A673 (cell line): ENCODE measurements at regions not wholly inside any gene's neighbourhood (a gene's known extent, or its start where the extent isn't known, plus 50 kb on each side); places are given as distances from the start of the nearest gene placed in this dataset.

Source experiments
- CTCF ChIP-seq: fragments of 300-800, 200-600 bp; sonication (generic); conservative IDR thresholded peaks from 2 replicates; pipeline ENCODE4 v1.5.1; 2017; ENCODE audit warnings: low read depth, mild to moderate bottlenecking, antibody characterized with exemption, low read length, moderate library complexity, mixed read lengths
- EZH2 ChIP-seq: fragments of 200-600 bp; sonication (generic); IDR thresholded peaks from 2 replicates; pipeline ENCODE4 v1.6.1; 2017; ENCODE audit warnings: borderline replicate concordance, low read depth, mild to moderate bottlenecking, mixed read lengths, antibody characterized with exemption, low read length; ENCODE audit not compliant: poor library complexity, severe bottlenecking

DNA sequence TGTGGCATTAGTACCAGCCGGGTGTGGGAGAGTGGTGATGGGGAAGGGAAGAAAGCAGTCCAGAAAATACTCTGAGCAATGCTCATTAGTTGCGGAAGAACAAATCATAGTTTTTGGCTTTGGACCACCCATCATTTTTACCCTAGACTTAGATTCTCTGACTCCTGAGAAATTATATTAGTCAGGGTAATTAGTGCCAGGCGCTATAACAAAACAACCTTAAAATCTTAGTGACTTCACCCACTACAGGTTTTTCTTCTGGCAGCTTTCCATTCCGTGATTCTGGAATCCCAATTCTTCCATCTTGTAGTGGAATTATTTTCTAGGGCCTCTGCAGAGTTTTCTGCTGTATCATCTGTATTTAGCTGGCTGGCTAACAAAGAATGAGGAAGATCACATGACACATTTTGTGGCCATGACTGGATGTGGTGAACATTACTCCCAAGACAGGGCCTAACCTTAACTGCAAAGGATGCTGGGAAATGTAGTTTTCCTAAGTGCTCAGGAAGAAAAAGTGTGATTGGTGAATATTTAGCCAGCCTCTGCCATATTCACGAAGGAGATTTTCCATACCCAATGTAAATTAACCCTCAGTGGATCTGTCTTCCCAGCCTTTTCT, 373.0 kb upstream of the MEF2C start:
- TF ChIP-seq CTCF (no peak), EZH2 (no peak)
